HG03439 (cell line): ENCODE measurements at regions not wholly inside any gene's neighbourhood (a gene's known extent, or its start where the extent isn't known, plus 50 kb on each side); places are given as distances from the start of the nearest gene placed in this dataset.

Experiments used
- ATAC-seq: cut with Tn5 transposase; IDR thresholded peaks from one replicate; pipeline ENCODE4 v1.9.1; 2021; ENCODE audit warnings: mild to moderate bottlenecking, moderate library complexity; ENCODE audit not compliant: unreplicated experiment

DNA sequence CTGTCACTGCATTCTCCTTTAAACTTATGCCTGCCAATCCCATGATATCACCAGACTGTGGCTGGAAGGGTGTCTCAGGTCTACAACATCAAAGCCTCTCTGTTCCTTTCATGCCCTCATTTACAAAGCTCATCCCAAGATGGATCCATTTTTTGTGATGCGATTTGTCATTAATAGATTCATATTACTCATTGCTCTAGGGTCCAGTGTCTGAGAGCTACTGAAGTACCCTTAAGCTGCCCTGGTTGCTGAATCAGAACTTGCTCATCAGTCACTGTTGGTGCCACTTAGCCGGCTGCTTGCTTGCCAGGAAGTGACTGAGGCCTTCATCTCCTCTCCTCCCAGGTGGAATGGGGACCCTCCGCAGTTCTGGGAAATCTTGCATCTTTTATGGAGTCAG is 395.5 kb upstream of the BOD1L1 start:
- ATAC-seq: no peak

DNA sequence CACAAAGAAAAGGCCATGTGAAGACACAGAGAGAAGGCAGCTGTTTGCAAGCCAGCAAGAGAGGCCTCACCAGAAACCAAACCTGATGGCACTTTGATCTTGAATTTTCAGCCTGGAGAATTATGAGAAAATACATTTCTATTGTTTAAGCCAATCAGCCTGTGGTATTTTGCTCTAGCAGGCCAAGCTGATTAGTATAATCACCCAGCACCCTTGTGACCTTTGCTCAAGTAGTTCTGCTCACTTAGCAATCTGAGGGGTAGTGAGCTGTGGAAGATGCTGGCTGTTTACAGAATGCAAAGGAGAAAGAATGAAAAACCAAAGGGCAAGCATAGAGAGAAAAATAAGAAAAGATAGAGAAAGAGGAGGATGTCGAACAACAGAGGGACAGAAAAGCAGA is 396.4 kb upstream of the BOD1L1 start:
- no peak for ATAC-seq

DNA sequence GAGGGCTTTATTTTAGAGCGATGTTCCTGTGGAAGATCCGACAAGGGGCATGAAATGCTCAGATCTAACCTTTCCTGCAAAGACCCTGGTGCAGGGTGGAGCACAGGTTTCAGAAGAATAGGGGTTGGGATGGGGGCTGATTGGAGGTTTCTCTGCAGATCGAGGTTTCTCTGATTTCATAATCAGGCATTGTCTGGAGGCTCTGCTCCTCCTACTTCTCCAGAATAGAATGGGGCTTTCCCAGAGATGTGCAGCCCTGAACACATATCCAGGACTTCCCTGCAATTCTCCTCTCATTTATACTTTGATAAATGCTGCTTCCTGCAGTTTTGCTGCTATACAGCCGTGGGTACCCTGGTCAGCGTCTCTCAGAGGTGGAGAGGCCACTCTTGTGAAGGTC is 397.6 kb upstream of the BOD1L1 start:
- no peak for ATAC-seq

DNA sequence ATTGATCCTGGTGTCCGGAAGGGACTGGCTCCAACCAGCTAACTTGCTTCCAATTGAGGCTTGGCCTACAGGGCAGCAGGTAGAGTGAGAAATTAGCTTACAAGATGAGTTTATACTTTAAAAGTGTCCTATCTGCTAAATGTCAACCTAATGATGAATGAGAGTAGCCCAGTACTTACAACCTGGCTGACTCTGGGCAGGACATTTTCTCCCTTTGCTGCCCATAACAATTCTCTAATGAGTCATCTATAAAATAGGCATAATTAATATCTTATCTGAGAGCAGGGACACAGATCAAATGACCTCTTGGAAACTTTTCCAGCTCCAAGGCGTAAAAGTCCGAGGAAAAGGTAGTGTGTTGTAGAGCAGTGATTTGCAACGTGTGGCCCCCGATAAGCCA is 398.4 kb upstream of the BOD1L1 start:
- no peak for ATAC-seq

DNA sequence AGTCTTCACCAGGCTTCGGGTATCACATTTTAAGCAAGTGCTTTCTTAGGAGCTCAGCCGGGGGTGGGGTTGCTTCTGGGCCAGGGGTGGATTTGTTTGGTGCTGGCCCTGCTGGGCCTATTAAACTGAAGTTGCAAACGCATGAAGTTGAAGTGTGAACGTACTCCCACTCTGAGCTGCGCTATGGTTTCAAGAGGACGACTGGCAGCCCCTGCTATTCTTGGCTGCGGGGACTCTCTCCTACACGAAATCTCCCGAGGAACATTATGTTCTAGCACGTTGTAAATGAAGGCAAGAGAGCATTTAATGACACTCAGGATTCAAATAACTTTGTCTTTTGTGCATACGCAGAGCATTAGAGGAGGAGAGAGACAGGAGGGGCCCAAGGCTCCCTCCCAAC is 401.3 kb upstream of the BOD1L1 start:
- ATAC-seq: no peak

DNA sequence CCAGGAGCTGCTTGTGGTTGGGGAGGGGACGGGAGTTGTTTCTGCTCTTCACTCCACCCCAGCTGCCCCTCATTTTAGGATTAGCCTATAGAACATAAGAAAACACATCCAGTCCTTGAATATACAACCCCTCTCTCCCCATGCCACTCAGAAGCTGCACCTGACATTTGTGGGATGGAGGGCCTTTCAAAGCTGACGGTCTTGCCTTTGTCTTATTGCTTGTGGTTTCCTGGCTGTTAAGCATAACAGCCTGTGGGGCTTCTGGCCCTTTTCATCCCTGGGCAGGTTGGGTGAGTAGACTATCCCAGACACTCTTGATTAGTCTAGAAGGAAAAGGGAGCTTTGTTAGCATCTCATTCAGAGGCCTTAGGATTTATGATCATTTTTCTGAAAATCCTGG is 407.6 kb upstream of the BOD1L1 start:
- no peak for ATAC-seq

DNA sequence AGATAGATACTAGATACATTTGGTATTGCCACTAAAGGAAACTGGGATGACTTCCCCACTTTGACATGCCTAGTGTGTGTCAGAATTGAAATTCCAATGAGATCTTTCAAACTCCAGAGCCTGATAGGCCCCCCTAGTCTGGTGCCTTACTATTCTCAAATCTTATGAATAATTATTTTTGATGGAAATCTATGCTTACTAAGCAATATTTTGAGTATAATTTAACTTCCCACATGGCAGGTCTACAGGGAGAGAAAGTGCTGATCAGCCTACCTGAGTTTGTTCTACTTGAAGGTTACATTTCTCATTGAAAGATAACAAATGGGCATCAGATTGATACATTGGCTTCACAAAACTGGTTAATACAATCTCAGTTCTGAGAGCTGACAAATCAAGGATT is 415.7 kb upstream of the BOD1L1 start:
- no peak for ATAC-seq

DNA sequence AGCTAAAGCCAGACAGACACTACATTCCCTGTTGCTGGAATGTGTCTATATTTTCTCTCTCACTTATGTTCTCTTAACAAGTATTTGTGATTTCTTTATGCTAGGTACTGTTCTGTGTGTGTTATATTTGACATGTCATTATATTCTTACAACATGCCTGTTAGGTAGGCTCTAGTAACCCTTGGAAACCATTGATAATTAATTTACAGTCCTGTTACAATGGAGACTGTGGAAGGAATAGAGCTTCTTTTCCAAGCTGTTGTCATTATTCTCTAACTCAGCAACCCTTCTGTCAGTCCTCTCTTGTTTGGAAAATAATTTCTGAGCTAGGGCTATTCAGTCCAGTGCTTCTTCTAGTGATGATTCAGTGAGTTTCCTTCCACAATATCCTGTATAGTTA is 419.1 kb upstream of the BOD1L1 start:
- ATAC-seq: no peak

DNA sequence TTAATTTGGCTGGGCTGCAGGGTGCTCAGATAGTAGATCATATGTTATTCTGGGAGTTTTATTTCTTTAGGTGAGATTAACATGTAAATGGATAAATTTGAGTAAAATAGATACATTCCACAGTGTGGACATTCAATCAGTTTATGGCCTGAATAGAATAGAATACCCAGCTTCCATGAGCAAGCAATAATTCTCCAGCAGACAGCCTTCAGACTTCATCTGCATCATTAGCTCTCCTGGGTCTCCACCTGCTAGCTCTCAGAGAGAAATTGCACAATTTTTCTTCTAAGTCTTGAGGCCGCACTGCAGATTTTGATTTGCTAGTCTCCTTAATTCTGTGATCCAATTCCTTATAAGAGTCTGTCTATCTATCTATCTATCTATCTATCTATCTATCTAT is 420.3 kb upstream of the BOD1L1 start:
- no peak for ATAC-seq

DNA sequence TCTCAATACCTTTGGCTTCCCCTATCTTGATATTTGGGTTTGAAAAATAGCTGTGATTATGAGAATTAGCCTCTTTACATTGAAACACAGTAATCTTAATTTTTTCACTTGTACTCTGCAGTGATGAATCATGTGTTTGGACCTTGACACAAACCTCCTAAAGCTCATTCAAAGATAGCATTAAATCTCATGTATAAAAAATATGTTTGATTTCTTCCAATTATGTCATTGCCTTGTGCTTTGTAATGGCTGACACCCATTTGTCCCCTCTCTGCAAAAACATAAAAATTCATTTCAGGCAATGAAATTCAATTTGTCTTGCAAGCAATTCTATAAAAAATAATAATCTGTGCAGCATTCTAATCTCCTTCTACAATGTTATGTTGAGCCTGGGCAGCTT is 422.4 kb upstream of the BOD1L1 start:
- ATAC-seq: no peak

DNA sequence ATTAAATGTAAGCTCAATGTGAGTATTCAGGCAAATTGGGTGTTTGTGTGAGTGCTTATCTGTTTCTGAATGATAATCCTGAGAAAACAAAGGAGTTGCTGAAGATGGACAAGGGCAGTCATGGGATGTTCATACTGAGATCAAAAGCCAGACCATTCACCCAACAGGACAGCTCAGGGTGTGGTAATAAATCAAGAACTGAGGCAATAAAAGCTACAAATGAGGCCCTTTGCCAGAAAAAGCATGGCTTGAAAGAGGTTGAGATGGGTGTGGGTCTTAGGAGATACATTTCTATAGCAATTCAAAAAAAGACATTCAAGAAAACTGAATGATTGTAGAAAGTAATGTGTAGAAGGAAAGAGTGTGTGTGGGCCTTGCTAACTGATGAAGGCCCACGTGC is 425.8 kb upstream of the BOD1L1 start:
- ATAC-seq: no peak

DNA sequence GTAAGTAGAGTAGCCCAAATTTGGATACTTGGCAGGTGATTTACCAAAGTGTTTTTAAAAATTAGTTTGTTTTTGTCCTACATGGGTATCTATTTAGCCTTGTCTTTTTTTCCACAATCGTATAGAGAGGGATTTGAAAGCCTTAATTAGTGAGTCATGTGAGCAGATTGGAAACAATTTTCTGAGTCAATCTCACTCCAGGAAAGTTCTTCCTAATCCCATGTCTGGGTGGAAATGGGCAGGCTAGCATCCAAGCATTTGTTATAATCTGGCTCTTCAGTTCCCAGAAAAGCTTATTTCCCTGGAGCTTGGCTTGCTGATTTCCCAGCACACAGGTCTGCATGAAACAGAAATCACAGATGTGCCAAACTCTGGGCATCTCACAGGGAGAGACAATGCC is 426.9 kb upstream of the BOD1L1 start:
- no peak for ATAC-seq

DNA sequence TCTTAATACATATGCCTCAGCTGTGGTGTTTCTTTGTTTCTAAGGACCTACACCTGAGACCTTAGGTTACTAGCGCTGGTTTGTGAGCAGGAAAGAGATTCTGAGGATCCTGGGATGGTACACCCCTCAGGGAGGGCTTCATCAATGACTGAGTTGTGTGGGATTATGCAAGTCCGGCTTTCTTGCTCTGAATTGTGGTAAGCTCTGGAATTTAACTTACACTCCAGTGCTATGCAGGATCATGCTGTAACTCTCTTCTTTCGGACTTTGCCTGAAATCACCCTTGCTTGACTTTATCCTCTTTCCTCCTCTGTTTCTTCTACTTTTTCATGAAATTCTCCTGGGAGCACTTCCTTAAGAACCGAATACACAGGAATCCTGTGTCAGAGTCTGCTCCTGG is 431.5 kb upstream of the BOD1L1 start:
- no peak for ATAC-seq

DNA sequence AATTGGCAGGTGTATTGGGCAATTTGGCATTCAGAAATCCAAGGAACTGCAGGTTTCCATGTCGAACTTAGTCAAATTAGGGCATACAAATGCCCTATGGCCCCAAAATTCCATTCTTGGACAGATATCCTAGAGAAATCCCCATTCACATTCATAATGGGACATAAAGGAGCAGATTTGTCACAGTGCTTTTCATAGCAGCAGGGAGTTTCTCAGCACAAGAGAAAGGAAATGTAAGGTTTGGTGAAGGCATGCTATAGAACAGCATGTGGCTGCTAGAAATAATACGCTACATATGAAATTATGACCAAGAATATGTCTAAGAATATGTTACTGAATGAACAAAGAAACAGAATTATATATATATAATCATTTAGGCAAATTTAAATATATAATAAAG is 437.5 kb upstream of the BOD1L1 start:
- ATAC-seq: no peak

DNA sequence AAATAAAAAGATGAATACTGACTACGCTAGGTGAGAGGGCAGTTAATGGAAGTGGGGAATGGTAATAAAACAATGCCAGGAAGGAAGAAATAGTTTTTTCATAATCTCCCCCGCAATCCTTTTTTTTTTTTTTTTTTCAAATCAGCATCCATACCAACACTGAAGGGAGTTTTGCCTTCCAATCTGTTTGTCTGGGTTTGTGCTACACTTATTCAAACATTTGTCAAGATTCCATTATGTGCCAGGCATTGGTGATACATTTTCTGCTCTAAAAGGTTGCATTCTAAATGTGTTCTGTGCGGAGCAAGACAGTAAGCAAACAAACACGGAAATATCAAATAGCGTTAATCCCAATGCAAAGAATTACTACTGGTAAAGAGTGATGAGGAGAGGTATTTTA is 437.9 kb upstream of the BOD1L1 start:
- ATAC-seq: no peak

DNA sequence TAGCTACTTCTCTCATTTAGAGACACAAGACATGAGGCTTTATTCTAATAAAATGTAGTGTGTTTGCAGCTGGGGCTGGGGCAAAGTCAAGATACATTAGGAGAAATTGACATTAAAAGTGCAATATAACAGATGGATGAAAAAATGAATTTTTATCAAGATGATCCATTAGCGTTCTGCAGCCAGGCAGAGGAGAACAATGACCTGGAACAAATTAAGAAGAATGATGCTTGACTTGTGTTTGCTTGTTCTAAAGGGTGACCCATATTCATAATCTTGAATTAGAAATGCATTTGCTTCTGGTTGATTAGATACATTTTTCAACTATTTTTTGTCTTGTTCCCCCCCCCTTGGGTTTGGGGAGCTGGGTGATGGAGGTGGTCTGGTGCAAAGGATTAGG is 439.5 kb upstream of the BOD1L1 start:
- no peak for ATAC-seq

DNA sequence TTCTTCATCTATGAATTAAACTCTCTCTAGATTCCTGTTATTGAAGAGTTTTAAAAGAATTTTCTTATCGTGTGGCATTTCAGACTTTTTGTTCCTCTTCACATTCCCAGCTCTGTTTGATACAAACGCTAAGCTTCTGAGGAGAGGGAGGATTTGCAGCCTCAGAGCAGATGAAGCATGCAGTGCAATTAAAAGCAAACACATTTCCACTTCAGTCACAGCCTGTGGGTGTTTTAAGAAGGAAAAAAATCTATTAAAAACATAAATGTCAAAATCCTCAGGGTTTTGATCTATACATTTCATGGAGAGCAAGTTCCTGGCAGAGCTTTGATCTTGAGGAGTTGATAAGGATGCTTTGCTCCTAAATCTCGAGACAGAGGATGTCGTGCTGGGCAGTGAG is 442.4 kb upstream of the BOD1L1 start:
- ATAC-seq: no peak

DNA sequence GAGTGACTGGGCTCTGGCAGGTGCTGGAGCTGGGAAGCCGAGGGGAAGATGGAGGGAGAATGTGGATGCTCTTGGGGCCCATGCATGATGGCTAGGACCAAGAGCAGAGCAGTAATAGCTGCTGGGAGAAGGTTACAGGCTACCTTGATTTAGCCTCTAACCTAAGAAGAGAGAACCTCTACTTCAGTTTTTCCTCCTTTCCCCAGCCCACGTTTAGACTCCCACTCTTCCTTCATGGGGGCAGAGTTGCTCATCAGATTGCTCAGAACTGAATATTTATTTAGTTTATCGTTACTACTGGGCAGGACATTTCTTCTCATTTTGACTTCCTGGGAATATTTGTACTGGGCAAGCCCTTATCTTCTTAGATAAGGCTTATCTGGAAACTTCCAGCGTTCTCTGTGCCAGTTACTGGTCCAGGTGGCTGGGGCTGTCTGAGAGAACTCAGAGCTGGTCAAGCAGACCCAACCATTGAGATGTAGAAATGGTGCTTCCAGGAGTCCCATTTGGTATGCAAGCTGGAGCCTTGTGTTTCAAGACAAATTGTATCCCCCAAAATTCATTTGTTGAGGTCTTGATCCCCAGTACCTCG is 442.9 kb upstream of the BOD1L1 start:
- ATAC-seq: no peak

DNA sequence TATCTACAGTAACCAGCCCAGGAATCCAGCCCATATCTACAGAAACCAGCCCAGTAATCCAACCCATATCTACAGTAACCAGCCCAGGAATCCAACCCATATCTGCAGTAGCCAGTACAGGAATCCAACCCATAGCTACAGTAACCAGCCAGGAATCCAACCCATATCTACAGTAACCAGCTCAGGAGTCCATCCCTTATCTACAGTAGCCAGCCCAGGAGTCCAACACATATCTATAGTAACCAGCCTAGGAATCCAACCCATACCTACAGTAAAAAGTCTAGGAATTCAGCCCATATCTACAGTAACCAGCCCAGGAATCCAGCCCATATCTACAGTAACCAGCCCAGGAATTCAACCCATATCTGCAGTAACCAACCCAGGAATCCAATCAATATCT is 445.0 kb upstream of the BOD1L1 start:
- ATAC-seq: no peak

DNA sequence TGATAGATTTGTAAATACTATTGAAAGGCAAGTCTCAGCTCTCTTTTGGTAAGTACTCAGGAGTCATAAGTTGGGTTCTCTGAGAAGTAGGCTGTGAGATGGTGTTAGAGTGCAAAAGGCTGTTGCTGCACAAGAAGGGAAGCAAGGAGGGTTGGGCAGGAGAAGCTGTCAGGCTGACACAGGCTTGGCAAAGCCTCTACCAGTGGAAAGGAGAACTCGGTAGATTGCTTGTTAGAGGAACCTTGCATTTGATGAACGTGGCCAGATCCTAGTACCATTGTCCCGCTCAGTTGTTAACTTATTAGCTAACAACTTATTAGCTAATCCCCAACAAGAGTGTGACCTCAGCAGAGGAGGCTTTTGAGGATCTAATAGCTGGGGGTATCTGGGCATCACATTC is 449.3 kb upstream of the BOD1L1 start:
- ATAC-seq: no peak

DNA sequence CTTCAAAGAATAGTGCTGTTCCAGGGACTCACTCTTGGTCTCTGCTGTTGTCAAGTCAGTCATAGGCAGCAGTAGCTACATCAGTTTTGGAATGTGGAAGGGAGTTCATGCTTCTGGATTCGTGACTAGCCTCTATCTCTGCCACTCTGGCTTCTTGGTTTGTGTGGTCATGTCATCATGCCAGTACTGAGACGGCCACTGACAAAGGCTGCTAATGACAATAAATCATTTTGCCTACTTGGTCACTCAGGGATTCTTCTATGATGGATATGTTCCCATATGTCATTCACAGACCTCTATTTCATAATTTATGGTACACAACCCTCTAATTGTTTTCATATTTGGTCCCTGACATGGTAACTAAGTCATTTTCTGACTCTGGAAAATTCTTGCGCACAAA is 450.8 kb upstream of the BOD1L1 start:
- no peak for ATAC-seq

DNA sequence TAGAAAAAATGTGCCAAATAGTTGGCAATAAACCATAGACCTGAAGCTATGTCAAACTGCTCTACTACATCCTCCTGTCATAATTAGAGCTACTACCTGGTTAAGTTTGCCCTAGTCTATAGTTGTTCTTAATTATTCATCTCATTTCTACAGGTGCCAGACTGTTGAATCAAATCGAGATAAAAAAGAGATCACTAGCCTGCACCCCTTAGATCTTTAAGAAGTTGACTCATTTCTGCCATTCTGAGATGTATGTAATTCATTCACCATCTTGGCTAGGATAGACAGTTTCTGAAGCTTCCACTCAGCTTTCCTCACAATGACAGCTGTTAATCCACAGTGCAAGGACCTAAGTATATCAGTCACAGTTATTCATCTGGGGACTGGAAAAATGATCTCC is 452.1 kb upstream of the BOD1L1 start:
- no peak for ATAC-seq

DNA sequence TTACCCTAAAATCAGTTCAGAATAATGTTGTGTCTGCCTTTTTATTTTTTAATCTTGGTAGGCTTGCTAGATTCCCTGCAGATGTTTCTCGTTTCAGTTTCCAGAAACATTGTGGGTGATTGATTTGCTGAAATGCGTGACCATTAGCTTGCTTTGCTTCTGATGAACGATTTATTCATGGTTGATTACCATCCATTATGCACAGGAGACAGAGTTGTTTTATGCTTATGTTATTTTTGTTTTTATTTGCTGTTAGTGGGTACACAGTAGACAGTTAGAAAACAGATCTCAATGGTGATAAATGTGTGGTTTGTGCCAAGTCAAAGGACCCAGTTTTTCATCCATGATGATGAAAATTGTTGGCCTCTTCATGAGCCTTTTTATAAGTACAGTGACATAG is 455.6 kb upstream of the BOD1L1 start:
- ATAC-seq: no peak

DNA sequence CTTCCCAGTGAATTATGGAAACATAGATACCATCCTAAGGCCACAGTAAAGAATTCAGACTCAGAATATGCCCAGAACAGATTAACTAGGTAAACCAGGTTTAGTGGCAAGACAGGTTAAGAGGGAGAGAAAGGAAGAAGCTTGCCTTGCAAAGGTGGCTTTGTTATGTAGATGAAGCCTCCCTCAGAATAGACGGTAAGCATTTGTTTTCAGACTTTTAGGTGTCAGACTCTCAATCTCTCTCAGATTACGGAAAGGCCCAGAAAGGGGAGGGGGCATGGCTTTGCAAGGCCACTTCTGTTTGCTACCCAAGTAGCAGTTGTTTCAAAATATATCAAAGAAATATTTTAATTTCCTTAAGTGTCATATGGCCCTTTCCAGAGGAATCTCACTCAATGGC is 457.1 kb upstream of the BOD1L1 start:
- no peak for ATAC-seq
